ENCODE measurements at regions not wholly inside any gene's neighbourhood (a gene's known extent, or its start where the extent isn't known, plus 50 kb on each side); places are given as distances from the start of the nearest gene placed in this dataset.

GRCh38 chr6:156454867-156455266 lies 322.3 kb upstream of the ARID1B start:
- TF ChIP-seq CTCF (IDR thresholded peaks at IDR 0.05; ENCODE audit: low read depth, low read length) (no peak), EZH2phosphoT487 (IDR thresholded peaks at IDR 0.05; ENCODE audit: low read depth) (no peak)
